ENCODE measurements at regions not wholly inside any gene's neighbourhood (a gene's known extent, or its start where the extent isn't known, plus 50 kb on each side); places are given as distances from the start of the nearest gene placed in this dataset.

GRCh38 chr20:12808006-12808567 lies 200.7 kb upstream of the SPTLC3 start:
- TF ChIP-seq CTCF (IDR thresholded peaks at IDR 0.05) (no peak), EZH2 (IDR thresholded peaks at IDR 0.05) (no peak)
